Medulla oblongata (tissue), 1 donor: ENCODE measurements at regions not wholly inside any gene's neighbourhood (a gene's known extent, or its start where the extent isn't known, plus 50 kb on each side); places are given as distances from the start of the nearest gene placed in this dataset.
"Not testable (repeated sequence)": the region's sequence is repeated elsewhere in the genome, so short reads cannot be mapped to it uniquely, and the experiment has no call there.

Source experiments
- DNase-seq: peaks from one replicate; pipeline ENCODE4 v3.0.0-alpha.2; 2015; ENCODE audit errors: extremely low spot score

DNA sequence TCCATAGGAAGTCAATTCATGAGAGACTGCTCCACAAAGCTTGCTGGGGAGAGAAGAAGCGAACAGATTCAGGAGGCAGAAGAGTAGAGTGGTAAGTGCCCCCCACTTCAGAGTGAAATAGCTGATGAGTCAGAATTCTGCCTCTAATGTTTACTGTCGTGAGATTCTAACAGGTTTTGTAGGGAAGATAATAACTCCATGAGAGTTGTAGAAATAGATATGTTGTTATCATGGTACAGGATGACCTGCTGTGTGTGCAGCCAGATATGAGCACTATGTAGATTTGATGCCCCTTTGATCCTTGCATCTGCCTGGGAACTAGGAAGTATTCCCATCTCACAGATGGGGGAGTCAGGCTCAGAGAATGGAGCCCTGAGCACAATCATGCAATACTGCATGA, 502.4 kb upstream of the CDH11 start:
- no peak for DNase-seq

DNA sequence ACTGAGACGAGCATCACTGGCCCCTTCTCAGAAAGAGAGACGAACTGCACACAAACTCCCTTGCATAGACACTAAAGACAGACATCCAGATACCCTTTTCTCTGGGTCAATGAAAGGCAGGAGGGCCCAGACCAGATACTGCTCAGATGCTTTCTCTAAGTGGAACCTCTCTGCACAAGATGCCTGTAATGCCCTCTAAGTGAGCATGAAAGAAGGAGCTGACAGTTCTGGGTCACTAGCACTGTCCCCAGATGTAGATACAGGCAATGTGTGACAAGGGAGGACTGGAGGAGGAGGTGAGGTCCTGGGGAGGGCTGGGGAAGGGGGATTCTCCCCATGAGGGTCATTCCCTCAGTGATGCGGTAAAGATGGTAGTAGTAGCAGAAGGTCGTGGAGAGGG, 501.0 kb upstream of the CDH11 start:
- no peak for DNase-seq

DNA sequence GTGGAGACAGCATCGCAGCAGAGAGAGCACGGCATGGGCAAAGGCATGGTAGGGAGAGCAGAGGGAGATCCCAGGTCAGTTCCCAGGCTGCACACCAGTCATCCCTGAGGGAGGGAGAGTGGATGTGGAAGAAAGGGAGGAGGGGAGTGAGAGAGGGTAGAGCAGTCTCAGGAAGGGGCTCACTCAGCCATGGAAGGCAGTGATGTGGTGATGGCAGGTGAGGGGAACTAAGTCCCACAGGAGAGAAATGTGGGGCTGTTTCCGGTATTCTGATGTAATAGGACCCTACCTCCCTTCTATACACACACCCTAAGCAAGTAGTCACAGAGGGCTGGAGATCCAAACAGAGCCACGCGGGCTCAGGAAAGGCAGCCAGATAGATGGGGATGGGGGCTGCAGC, 500.3 kb upstream of the CDH11 start:
- no peak for DNase-seq

DNA sequence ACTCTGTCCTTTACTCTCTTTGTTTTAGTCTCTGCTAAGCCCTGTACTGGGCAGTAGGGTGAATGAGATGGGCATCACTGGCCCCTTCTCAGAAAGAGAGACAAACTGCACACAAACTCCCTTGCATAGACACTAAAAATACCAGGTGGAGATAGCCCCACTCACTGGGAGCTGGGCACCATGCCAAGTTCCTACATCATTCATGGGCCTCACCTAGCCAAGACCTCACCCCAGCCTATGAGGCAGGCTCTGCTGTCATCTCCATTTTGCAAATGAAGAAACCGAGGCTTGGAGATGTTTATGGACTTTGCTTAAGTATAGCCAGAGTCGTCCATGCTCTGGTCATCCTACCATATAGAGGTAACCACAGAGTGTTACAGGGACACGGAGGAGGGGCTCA, 499.8 kb upstream of the CDH11 start:
- no peak for DNase-seq

DNA sequence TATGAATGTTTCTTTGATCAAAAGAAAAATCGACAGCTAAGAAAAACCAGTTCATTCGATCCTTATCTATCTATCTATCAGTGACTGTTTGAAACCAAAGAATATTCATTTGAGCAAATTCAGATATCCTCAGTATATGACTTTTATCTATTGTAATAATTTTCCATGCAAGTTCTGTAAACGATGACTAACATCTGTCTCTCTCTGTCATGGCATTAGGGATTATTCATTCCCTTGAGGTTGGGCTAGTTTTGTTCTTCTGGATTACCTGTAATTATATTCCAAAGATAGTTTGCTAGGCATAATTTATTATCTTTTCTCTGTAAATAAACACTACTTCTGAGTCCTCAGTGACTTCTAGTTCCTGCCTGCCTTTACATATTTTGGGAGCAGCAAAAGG, 497.7 kb upstream of the CDH11 start:
- no peak for DNase-seq

DNA sequence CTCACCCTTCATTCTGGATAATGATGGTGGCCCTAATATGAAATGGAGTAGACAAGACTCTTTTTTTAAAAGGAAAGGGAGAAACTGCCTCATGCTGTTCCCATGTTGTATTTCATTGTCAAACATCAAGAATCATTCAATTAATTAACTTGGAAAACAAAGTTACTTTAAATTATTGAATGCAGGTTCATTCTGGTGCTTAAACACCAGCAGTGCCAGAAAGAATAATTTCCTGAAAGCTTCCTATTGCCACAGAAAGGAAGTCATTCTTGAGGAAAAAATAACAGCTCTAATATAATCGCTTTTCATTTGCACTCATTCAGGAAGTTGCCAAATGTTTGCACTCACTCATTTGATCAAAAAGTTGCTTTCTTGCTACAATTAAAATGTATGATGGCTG, 497.1 kb upstream of the CDH11 start:
- no peak for DNase-seq

DNA sequence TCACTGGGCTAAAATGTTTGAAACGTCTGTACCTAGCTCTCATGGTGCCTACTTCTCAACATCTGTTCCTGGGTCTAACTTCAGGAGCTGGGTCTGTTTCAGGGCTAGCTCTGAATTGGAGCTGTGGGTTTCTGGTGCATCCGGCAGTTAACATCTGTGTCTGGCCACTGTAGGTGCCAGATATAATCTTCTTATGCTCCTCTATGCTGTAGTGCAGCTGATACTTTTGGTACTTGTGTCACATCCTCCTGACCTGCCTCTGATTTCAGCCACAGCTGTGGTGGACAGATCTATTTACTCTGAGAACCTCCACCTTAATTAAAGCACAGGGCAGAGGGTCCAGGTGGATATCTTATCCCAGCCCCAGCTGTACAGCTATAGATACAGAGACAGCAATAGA, 496.5 kb upstream of the CDH11 start:
- no peak for DNase-seq

DNA sequence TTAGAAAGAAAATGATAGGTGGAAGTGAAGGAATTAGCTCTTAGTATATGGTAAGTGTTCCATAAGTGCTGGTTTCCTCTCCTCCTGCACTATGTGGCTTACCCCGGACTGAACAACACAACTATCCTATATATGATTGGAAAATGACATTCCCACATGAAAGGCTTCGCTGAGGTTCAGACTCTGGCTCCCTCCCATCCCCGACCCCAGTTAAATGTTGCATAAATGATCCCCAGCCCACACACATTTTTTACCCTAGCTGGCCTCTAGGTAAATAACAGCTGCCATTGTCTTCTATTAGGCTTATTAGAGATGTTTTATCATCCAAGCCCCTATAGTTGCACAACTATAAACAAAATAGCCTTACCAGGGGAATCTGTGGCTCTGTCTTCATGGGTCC, 495.6 kb upstream of the CDH11 start:
- DNase-seq = no peak

DNA sequence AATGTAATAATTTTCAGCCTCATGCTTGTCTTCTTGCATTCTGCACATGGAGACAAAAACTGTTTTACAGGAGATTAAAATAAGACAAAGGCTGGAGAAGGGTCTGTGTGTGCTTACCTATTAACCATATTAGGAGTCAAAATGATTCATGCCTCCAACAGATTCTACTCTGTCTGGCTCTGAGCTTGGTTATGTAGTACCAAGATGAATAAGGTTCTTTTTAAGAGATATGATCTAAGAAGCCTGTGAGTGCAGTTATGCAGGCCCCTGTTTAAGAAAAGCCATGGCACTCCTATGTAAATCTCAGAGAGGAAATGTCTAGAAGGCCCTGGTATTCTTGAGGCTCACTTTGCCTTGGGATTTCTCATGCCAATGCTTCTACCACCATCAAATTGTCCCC, 486.6 kb upstream of the CDH11 start:
- DNase-seq = no peak

DNA sequence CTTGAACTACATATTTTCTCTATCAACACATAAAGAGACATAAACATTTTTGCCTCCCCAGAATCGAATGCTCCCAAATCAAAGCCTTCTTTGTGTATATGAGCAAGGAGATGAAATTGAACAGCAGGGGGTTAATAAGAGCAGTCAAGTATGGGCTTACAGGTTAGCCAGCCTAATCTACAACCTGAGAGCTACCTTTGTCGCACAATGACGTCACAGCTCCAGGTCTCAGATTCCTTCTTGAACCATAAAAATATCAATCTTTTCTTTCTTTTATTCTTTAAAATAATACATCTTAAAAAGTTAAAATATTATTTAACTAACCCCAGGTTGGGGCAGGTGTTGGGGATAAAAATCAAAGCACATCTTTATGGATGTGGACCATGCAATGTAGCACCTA, 482.9 kb upstream of the CDH11 start:
- DNase-seq = no peak

DNA sequence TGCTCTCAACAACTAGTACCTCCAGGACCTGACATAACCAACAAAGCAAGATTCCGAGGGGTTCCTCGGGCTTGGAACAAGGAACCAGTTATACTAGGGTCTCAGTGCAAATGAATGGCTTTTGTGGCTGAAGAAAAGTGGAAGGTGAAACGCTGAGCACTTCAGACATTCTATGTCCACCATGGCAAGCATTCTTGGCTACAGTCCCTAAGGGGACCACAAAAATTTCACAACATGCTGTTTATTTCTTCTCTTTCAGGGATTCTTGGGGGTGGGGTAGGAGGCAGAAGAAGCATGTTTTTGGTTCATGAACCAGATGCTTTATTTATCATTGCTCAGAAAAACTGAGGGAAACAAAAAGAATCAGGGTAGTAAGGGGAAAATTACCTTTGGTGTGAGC, 479.9 kb upstream of the CDH11 start:
- DNase-seq = no peak

DNA sequence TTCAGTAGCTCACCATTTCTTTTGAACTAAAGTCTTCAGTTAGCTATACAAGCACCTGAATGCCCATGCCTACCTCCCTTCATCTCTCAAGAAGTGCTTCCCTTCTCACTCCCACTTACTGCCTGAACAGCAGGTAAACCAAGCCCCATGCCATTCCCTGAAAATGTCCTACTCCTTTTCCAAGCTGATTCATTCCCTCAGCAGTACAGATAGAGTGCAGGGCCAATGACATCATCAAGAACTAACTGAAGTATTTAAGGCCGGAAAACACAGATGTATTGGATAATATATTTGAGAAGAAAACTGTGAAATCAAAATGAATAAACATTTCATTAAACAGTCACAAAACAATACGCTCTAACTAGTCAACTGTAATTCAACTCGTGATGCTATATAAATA, 478.8 kb upstream of the CDH11 start:
- DNase-seq = no peak

DNA sequence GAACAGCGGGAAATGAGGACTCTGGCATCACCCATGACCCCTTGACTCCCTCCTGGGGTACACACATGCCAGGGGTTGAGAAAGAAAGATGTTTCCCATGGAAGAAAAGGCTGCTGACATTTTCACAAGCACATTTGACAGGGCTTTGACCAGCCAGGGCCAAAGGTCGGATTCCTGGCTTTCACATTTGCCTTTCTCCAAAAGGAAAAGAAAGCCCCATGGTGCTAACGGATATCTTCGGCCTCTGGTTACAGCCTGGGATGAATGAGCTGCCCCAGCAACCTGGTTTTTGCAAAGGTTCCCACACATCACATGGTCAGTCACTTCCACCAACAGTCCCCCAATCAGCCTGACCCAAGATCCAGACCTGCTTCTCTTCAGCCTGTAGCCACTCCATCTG, 478.2 kb upstream of the CDH11 start:
- DNase-seq = no peak

DNA sequence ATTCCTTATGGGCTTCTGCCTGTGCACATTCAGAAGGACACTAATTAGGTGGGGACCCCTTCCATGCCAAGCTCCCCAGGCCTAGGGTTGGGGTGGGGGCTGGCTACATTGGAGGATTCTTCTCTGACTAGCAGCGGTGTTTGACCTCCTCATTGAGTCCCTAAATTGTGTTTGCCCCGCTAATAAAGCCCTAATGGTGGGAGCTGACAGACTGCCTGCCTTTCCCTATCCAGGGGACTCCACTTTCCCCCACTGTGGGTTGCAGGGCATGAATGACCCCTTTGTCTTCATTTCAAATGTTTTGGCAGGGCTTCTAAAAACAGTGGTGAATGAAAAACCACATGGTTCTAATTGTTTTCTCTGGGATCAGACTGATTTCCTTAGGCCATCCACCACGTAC, 476.8 kb upstream of the CDH11 start:
- peak; percentile 2 for DNase-seq

DNA sequence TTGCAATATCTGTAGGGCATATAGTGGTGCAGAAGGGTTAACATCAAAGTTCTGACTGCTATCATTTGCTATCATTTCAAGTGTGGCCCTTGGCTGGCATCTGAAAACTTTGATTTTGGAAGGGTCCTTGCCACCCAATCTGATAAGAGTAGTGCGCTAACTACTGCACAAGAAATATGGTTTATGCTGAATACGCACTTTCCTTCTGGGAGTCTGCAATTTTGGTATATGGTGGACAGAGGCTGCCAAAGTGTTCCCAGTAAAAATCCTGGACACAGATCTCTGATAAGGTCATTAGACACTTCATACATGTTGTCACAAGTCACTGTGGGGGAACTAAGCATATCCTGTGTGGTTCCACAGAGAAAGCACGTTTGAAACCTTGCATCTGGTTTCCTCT, 461.6 kb upstream of the CDH11 start:
- no peak for DNase-seq

DNA sequence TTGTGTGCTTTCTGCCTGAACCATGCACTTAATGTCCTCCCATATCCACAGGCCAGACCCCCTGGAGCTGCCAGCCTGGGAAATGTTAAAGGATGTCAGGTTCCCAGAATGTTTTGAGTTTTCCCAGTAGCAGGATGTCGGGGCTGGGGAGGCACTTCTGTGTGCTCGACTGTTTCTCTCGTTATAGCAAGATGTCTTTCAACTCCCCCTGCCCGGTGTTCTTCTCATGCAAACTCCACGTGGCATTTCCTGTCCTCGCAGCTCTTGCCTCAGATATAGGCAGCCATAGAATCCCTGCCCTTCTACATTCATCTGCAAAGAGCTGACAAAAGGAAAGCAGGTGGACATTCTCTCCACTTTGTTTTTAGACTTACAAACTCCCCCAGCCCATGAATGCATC, 457.2 kb upstream of the CDH11 start:
- DNase-seq = no peak

DNA sequence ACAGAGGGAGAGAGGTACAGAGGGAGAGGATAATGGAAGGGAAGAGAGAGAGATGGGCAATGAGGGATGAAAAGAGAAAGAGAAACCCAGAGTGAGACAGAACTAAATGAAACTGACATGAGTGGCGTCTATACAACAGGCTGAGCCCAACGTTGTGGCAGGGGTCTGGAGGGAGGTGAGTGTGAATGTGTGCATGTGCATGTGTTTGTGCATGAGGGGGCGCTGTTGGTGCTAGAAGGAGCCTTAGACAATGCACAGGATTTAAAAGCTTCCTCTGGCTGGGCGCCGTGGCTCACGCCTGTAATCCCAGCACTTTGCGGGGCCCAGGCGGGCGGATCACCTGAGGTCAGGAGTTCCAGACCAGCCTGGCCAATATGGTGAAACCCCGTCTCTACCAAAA, 454.8 kb upstream of the CDH11 start:
- DNase-seq = no peak

DNA sequence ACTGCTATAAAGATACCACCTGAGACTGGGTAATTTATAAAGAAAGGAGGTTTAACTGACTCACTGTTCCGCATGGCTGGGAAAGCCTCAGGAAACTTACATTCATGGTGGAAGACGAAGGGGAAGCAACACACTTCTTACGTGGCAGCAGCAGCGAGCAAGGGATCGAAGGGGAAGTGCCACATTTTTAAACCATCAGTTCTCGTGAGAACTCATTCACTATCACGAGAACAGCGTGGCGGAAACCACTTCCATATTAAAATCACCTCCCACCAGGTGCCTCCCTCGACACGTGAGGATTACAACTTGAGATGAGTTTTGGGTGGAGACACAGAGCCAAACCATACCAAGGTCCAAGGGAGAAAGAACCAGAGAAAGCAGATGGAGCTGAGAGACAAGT, 454.3 kb upstream of the CDH11 start:
- DNase-seq = no peak

DNA sequence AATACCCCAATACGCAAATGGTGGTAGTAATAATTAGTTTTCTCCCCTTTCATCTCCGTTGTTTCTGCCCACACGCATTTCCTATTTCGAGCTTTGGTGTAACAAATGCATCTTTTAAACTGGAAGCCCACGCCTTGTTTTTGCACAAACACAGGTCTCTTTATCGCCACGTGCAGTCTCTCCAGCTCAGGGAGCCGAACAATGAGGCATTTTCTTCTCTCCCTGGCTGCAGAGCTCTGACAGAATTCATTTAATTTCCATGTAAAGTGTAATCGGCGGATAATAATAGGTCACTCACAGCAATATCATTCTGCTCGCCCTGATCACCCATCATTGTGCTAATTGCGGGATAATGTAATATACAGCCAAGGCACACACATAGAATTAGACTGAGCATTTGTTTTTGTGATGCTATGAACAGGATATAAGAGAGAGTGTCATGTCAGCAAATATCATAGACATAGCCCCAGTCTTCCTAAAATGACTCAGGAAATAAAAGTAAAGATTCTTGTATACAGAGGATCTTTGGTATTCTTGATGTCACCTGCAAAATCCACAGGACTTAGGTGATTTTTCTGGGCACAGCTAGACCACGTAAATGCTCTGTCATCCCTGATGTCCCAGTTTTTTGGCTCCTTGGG, 452.6 kb upstream of the CDH11 start:
- peak; percentile 73 for DNase-seq

DNA sequence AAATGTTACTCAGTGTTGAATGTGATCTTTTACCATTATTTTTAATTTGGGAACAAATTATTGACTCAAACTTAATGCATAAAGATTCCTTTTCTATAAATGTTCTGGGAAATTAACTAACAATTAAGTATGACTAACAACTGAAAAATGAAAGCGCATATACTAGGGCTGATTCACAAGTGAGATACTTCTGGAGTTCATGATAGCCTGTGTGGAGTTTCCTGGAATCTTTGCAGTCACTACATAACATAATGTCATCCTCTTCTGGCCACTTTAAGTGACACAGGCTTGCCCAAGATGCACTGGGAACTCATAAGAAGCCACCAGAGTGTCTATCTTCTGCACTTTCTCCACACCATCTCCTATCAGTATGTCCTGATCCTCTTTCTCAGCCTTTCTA, 450.3 kb upstream of the CDH11 start:
- no peak for DNase-seq

DNA sequence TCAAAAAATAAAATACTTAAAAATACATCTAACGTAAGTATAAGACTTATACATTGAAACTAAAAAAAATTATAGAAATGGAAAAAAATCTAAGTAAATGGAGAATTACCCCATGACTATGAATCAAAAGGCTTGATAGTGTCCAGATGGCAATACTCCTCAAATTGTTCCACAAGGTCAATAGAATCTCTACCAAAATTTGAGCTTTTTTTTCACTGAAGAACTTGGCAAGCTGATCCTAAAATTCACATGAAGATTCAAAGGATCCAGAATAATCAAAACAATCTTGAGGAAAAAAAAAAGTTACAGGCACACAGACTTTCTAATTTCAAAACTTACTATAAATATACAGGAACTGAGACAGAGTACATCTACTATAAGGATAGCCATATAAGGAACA, 448.4 kb upstream of the CDH11 start:
- no peak for DNase-seq

DNA sequence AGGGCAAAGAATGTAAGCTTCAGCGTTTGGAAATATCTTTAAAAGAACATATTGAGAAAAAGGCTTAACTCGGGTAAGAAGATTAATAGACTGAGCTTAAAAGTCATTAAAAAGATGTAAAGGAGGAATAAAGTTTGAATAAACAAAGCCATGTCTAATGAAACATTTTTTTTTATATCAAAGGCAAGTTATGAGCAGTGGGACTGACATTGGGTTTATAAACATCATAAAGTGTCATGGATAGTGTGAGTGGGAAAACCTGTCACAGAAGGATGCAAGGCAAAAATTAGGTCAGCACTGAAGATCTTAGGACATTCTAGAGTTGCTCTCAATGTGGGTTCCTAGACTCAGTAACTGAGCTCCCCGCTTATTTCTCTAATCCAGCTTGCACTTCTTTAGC, 438.0 kb upstream of the CDH11 start:
- DNase-seq = no peak

DNA sequence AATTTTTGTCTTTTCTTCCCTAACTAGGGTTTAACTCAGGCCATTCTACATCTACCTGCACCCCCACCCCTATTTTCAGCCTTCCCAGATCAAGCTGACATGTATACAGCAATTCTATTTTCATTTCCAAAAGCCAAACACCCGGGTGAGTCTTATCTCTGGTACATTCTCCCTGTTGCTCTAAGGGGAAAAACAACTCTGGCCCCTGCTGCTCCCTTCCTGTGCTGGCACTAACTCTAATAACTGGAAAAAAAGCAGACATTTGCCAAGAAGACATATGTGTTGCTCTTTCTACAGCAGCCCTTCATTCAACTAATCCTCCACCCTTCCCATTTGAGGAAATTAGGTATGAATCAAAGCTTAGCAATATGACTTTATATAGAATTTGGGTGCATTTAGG, 427.8 kb upstream of the CDH11 start:
- not testable (repeated sequence) for DNase-seq

DNA sequence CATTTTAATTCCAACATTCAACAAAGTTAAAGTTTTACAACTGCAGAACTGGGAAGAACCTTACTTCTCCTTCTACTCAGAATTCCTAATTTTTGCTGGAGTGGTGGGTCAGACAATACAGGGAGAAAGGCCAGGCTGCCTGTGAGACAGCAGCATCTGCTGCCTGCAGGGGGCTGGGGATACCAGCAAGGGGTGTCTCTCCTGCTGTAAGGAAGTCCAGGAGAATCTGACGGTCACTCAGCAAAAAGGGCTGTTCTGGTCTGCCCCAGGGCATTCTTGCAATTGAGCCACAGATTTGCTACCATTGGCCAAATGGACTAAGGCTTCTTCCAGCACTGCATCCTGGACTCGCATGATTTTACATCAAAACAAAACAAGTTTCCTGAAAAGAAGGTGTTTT, 426.6 kb upstream of the CDH11 start:
- no peak for DNase-seq
